Fibroblast of lung (primary cell): ENCODE measurements at regions not wholly inside any gene's neighbourhood (a gene's known extent, or its start where the extent isn't known, plus 50 kb on each side); places are given as distances from the start of the nearest gene placed in this dataset.
"Not testable (repeated sequence)": the region's sequence is repeated elsewhere in the genome, so short reads cannot be mapped to it uniquely, and the experiment has no call there.

ENCODE experiments used
- DNase-seq, 2 donors: peaks; one replicate each; pipeline versions ENCODE4 v3.0.0 to v3.0.0-alpha.2; 2010; ENCODE audit warnings: low read depth in 2 of 2
- H2AFZ ChIP-seq: 2 replicates; pipeline ENCODE4 v1.5.1; 2012; ENCODE audit warnings: low read length, control low read depth, inconsistent platforms
- H3K27ac ChIP-seq: 2 replicates; pipeline ENCODE4 v1.5.1; 2011; ENCODE audit warnings: low read length, control low read depth; ENCODE audit not compliant: insufficient read depth
- H3K27me3 ChIP-seq: 2 replicates; pipeline ENCODE4 v1.5.1; 2011; ENCODE audit warnings: mild to moderate bottlenecking, low read length; ENCODE audit not compliant: control insufficient read depth, insufficient read depth
- H3K36me3 ChIP-seq: 2 replicates; pipeline ENCODE4 v1.5.1; 2011; ENCODE audit warnings: low read length; ENCODE audit not compliant: control insufficient read depth, insufficient read depth
- H3K4me1 ChIP-seq: 2 replicates; pipeline ENCODE4 v1.5.1; 2011; ENCODE audit warnings: low read length; ENCODE audit not compliant: control insufficient read depth, insufficient read depth; ENCODE audit errors: extremely low read depth
- H3K4me2 ChIP-seq: 2 replicates; pipeline ENCODE4 v1.5.1; 2011; ENCODE audit warnings: low read length, control low read depth; ENCODE audit not compliant: insufficient read depth; ENCODE audit errors: extremely low read depth
- H3K4me3 ChIP-seq, 4 experiments: fragments of 200-600 bp in 1 of 4; sonication (generic) in 1 of 4; replicated peaks in 1 of 4; 2 replicates each; pipeline ENCODE4 v1.5.1; 2011 to 2016; ENCODE audit warnings: low read length in 4 of 4, low read depth in 3 of 4, mild to moderate bottlenecking in 3 of 4, control low read depth in 2 of 4, inconsistent platforms in 1 of 4, mixed read lengths in 1 of 4; ENCODE audit not compliant: insufficient read depth in 1 of 4; ENCODE audit errors: control extremely low read depth in 1 of 4
- H3K79me2 ChIP-seq: 2 replicates; pipeline ENCODE4 v1.5.1; 2012; ENCODE audit warnings: mild to moderate bottlenecking, low read length, inconsistent platforms; ENCODE audit not compliant: control insufficient read depth, insufficient read depth
- H3K9ac ChIP-seq: 2 replicates; pipeline ENCODE4 v1.5.1; 2011; ENCODE audit warnings: mild to moderate bottlenecking, low read length, control low read depth; ENCODE audit not compliant: insufficient read depth
- H3K9me3 ChIP-seq: 2 replicates; pipeline ENCODE4 v1.5.1; 2012; ENCODE audit warnings: low read depth, low read length; ENCODE audit not compliant: control insufficient read depth, insufficient read depth
- H4K20me1 ChIP-seq: 2 replicates; pipeline ENCODE4 v1.5.1; 2011; ENCODE audit warnings: low read length; ENCODE audit not compliant: control insufficient read depth, insufficient read depth; ENCODE audit errors: extremely low read depth
- EZH2 ChIP-seq: IDR thresholded peaks from 2 replicates; pipeline ENCODE4 v1.5.1; 2012; ENCODE audit warnings: low read length, control low read depth, mild to moderate bottlenecking; ENCODE audit errors: missing control alignments
- TF ChIP-seq, protein P1 (sequence below), 2 donors: IDR thresholded peaks in 1 of 2; conservative IDR thresholded peaks in 1 of 2; 1 replicate in 1 of 2; 2 replicates in 1 of 2; pipeline ENCODE4 v1.5.1; 2011 to 2012; ENCODE audit warnings: low read length in 2 of 2, control low read depth in 1 of 2, inconsistent platforms in 1 of 2, low read depth in 1 of 2, mild to moderate bottlenecking in 1 of 2

DNA sequence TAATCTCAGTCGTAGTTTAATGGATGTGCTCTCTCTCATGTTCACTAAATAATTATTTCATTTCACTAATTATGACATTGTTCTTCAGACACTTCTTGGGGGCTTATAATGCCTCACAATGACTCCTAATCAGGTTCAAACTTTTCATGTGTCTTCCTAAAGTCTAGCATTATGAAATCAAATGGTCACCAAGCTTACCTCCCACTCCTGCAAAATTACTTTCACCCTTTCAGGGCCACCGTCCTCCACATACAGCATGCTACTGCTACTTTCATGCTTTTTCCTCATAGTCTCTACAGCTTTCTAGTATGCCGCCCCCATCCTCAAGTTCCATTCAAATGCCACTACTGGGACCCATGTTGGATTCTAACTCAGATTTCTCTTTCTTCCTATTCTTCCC is 59.8 kb upstream of the C1orf53 start:
- no peaks in the 10 kb centered on the region for H3K27me3 ChIP-seq
- H3K27ac ChIP-seq: no peak overlapping the region
- no peak for DNase-seq
- H3K79me2 ChIP-seq: no peaks in the 10 kb centered on the region
- H3K4me2 ChIP-seq: no peak overlapping the region
- no peaks in the 10 kb centered on the region for H4K20me1 ChIP-seq
- no peaks in the 10 kb centered on the region for H3K9me3 ChIP-seq
- no peaks in the 10 kb centered on the region for H3K36me3 ChIP-seq
- H3K4me3 ChIP-seq: no peak overlapping the region
- TF ChIP-seq EZH2: no peak
- TF ChIP-seq, protein P1, sequence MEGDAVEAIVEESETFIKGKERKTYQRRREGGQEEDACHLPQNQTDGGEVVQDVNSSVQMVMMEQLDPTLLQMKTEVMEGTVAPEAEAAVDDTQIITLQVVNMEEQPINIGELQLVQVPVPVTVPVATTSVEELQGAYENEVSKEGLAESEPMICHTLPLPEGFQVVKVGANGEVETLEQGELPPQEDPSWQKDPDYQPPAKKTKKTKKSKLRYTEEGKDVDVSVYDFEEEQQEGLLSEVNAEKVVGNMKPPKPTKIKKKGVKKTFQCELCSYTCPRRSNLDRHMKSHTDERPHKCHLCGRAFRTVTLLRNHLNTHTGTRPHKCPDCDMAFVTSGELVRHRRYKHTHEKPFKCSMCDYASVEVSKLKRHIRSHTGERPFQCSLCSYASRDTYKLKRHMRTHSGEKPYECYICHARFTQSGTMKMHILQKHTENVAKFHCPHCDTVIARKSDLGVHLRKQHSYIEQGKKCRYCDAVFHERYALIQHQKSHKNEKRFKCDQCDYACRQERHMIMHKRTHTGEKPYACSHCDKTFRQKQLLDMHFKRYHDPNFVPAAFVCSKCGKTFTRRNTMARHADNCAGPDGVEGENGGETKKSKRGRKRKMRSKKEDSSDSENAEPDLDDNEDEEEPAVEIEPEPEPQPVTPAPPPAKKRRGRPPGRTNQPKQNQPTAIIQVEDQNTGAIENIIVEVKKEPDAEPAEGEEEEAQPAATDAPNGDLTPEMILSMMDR (conservative IDR thresholded peaks at IDR 0.05 in 1 of 2, IDR thresholded peaks at IDR 0.05 in 1 of 2; ENCODE audit: low read depth in 1 of 2, low read length in 2 of 2): no peak
- no peaks in the 10 kb centered on the region for H3K4me1 ChIP-seq
- no peak overlapping the region for H3K9ac ChIP-seq
- no peak overlapping the region for H2AFZ ChIP-seq

DNA sequence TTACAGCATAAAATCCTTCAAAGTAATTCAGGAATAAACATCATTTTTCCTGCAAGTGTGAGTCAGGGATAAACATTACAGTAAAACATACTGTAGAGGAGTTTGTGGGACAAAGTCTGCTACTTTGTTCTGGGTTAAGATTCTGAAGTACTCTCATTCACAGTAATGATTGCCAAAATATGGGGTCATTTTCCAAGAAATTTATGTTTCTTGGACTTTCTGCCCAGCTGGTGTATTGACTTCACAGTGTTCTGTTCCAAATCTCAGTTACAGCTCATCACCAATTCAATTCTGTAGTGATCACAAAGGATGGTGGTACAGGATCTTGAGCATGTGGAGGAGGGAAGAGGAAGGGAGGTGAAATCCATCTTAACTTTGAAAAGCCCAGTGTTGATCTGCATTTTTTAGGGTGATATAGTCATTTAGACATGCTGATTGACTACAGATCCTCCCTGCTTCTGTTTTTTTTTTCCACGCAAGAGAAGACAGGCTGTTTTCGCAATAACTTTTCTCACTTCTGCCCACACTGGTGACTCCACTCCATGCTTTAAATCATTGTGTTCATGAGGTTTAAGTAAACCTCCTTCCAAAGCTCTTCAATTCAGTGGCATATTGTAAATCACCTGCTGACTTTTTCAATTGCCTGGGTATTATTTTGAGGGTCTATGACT is 60.4 kb upstream of the C1orf53 start:
- H3K4me3 ChIP-seq: no peak overlapping the region

DNA sequence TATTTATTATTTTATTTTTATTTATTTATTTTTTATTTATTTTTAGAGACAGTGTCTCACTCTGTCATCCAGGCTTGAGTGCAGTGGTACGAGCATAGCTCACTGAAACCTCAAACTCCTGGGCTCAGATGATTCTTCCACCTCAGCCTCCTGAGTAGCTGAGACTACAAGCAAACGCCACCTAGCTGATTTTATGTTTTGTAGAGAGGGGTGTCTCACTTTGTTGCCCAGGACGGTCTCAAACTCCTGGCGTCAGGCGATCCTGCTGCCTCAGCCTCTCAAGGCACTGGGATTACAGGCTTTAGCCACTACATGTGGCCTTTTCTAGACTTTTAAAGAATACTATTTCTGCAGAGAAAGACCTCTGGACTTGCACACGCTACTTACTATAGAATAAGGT is 61.3 kb upstream of the C1orf53 start:
- no peaks in the 10 kb centered on the region for H3K4me1 ChIP-seq
- no peaks in the 10 kb centered on the region for H3K36me3 ChIP-seq
- H2AFZ ChIP-seq: no peak overlapping the region
- H4K20me1 ChIP-seq: no peaks in the 10 kb centered on the region
- no peaks in the 10 kb centered on the region for H3K27me3 ChIP-seq
- no peak overlapping the region for H3K4me2 ChIP-seq
- no peak overlapping the region for H3K4me3 ChIP-seq
- no peaks in the 10 kb centered on the region for H3K9me3 ChIP-seq
- no peak overlapping the region for H3K27ac ChIP-seq
- TF ChIP-seq, protein P1 (conservative IDR thresholded peaks at IDR 0.05 in 1 of 2, IDR thresholded peaks at IDR 0.05 in 1 of 2; ENCODE audit: low read depth in 1 of 2, low read length in 2 of 2): no peak
- no peak for TF ChIP-seq EZH2
- H3K79me2 ChIP-seq: no peaks in the 10 kb centered on the region
- H3K9ac ChIP-seq: no peak overlapping the region
- no peak for DNase-seq

More for the DNA sequence above, 60.4 kb upstream of the C1orf53 start:
- H3K9me3 ChIP-seq: no peaks in the 10 kb centered on the region
- H3K4me1 ChIP-seq: no peaks in the 10 kb centered on the region
- TF ChIP-seq, protein P1 (conservative IDR thresholded peaks at IDR 0.05 in 1 of 2, IDR thresholded peaks at IDR 0.05 in 1 of 2; ENCODE audit: low read depth in 1 of 2, low read length in 2 of 2): no peak
- TF ChIP-seq EZH2: no peak
- H3K27me3 ChIP-seq: no peaks in the 10 kb centered on the region
- no peaks in the 10 kb centered on the region for H4K20me1 ChIP-seq
- peak; percentile 19 to 31 for DNase-seq
- no peaks in the 10 kb centered on the region for H3K79me2 ChIP-seq
- no peak overlapping the region for H3K27ac ChIP-seq
- H3K4me2 ChIP-seq: no peak overlapping the region
- peak overlapping the region; percentile 72 for H2AFZ ChIP-seq
- no peaks in the 10 kb centered on the region for H3K36me3 ChIP-seq
- no peak overlapping the region for H3K9ac ChIP-seq

DNA sequence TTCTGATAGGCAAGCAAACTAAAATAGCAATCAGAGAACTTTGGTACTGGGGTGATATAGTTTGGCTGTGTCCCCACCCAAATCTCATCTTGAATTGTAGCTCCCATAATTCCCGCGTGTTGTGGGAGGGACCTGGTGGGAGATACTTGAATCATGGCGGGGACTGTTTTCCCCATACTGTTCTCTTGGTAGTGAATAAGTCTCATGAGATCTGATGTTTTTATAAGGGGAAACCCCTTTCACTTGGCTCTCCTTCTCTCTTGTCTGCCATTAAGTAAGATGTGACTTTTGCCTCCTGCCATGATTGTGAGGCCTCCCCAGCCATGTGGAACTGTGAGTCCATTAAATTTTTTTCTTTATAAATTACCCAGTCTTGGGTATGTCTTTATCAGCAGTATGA is 62.6 kb upstream of the C1orf53 start:
- not testable (repeated sequence) for H3K36me3 ChIP-seq, H3K27me3 ChIP-seq, H3K79me2 ChIP-seq, DNase-seq, H2AFZ ChIP-seq, H3K4me1 ChIP-seq, H3K27ac ChIP-seq, H4K20me1 ChIP-seq, H3K9me3 ChIP-seq, H3K4me2 ChIP-seq, H3K4me3 ChIP-seq, H3K9ac ChIP-seq
